CD4-positive, alpha-beta T cell (primary cell): ENCODE measurements at regions not wholly inside any gene's neighbourhood (a gene's known extent, or its start where the extent isn't known, plus 50 kb on each side); places are given as distances from the start of the nearest gene placed in this dataset.

ENCODE experiments used
- ATAC-seq: fragments of 200-7000 bp; cut with Tn5 transposase; one replicate; pipeline ENCODE4 v1.10.0; 2022; ENCODE audit warnings: mild to moderate bottlenecking; ENCODE audit not compliant: poor library complexity
- CTCF ChIA-PET: fragments of 350-600 bp; sonication (Branson Sonifier 250); formaldehyde crosslinking; loops from one replicate; lab custom pipeline; 2021; ENCODE audit warnings: antibody characterized with exemption, inconsistent platforms; lab: Charles Lee
- POLR2A ChIA-PET: fragments of 350-600 bp; sonication (Branson Sonifier 250); formaldehyde crosslinking; loops from one replicate; lab custom pipeline; 2021; ENCODE audit warnings: antibody characterized with exemption, inconsistent platforms; lab: Charles Lee
- DNase-seq, 14 experiments: peaks; one replicate each; pipeline ENCODE4 v3.0.0-alpha.2; 2013 to 2020; ENCODE audit warnings: mixed read lengths in 2 of 14
- H3K27ac ChIP-seq, 2 donors: one replicate each; pipeline versions ENCODE4 v1.5.1 to v1.7.0; 2013; ENCODE audit warnings: low read length in 2 of 2, low read depth in 1 of 2, mild to moderate bottlenecking in 1 of 2
- H3K27me3 ChIP-seq, 2 experiments: 1 replicate in 1 of 2; 2 replicates in 1 of 2; pipeline versions ENCODE4 v1.6.1 to v1.7.0; 2013; ENCODE audit warnings: low read length in 2 of 2, control low read depth in 1 of 2, mild to moderate bottlenecking in 1 of 2, moderate library complexity in 1 of 2; ENCODE audit not compliant: insufficient read depth in 2 of 2, control insufficient read depth in 1 of 2
- H3K36me3 ChIP-seq: one replicate; pipeline ENCODE4 v1.6.1; 2013; ENCODE audit warnings: low read length, control low read depth; ENCODE audit not compliant: insufficient read depth
- H3K4me1 ChIP-seq: one replicate; pipeline ENCODE4 v1.6.1; 2013; ENCODE audit warnings: low read length, control low read depth; ENCODE audit not compliant: insufficient read depth
- H3K4me3 ChIP-seq: one replicate; pipeline ENCODE4 v1.5.1; 2013; ENCODE audit warnings: mild to moderate bottlenecking, low read length, moderate library complexity
- H3K9me3 ChIP-seq, 2 experiments: 1 replicate in 1 of 2; 2 replicates in 1 of 2; pipeline versions ENCODE4 v1.6.1 to v1.7.0; 2013; ENCODE audit warnings: low read length in 2 of 2, mild to moderate bottlenecking in 2 of 2, control low read depth in 1 of 2, moderate library complexity in 1 of 2; ENCODE audit not compliant: control insufficient read depth in 1 of 2, insufficient read depth in 1 of 2
- H3K27ac Mint-ChIP-seq: one replicate; pipeline ENCODE4 v1.8.0; 2020; ENCODE audit warnings: mixed read lengths
- H3K27me3 Mint-ChIP-seq: one replicate; pipeline ENCODE4 v1.8.0; 2021; ENCODE audit warnings: mixed read lengths
- H3K36me3 Mint-ChIP-seq: one replicate; pipeline ENCODE4 v1.8.0; 2021; ENCODE audit warnings: low read depth, mixed read lengths
- H3K4me1 Mint-ChIP-seq: one replicate; pipeline ENCODE4 v1.8.0; 2021; ENCODE audit warnings: low read depth, mixed read lengths
- H3K4me3 Mint-ChIP-seq: one replicate; pipeline ENCODE4 v1.8.0; 2020; ENCODE audit warnings: mild to moderate bottlenecking, mixed read lengths
- H3K9me3 Mint-ChIP-seq: one replicate; pipeline ENCODE4 v1.8.0; 2020; ENCODE audit warnings: mixed read lengths
- CTCF ChIP-seq: fragments of 200-600 bp; IDR thresholded peaks from one replicate; pipeline ENCODE4 v1.8.0; 2022; ENCODE audit warnings: antibody characterized with exemption, mild to moderate bottlenecking
- intact Hi-C, 2 experiments: fragments of 100-400 bp; cut with DNase I in 1 of 2; cut with micrococcal nuclease in 1 of 2; formaldehyde crosslinking; loops; one replicate each; pipeline versions ENCODE4 v1.15.1 to v1.9.0; 2023 to 2025; cut with DNase I, micrococcal nuclease

DNA sequence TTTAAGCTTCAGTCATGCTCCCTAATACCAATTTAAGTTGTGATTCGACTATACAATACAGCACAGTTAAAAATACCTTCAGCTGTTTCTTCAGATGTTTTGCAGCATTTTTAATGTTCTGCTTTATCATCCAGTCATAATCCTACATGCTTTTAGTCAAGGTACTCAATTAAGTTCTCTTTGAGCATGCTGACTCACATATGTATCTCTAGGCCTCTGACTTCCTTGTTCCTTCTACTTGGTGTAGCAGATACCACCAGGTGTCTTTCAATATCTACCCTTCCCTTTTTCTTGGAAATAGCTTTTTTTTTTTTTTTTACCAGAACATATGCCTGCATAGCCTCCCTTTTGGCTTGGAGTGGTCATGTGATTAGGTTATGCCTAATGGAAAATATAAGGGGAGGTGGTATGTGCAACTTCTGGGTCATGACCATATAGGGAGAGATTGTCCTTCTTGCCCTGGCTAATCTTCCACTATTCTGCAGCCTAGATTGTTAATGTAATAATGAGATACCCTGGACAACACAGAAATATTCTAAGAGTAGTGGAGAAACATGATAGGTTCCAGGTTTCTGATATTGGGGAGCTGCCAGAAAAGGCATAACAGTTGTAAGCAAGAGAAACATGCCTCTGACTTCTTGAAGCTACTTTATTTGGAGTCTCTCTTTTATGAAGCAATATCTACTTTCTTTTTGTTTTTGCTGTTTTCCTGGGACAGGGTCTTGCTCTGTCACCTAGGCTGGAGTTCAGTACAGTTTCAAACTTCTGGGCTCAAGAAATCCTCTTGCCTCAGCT is 737.2 kb upstream of the SLIT2 start:
- CTCF ChIA-PET, result no interaction called here
- POLR2A ChIA-PET, result no interaction called here
- intact Hi-C loops, result no loop called here
- no peaks in the 10 kb centered on the region for H3K27me3 ChIP-seq
- no peaks in the 10 kb centered on the region for H3K4me1 ChIP-seq
- TF ChIP-seq CTCF, result no peak
- ATAC-seq, result no peak
- no peak for DNase-seq
- no peaks in the 10 kb centered on the region for H3K36me3 Mint-ChIP-seq
- no peak overlapping the region for H3K4me3 ChIP-seq
- no peaks in the 10 kb centered on the region for H3K27me3 Mint-ChIP-seq
- H3K9me3 ChIP-seq, result peaks cover 0 to 4% of the 10 kb centered on the region in 2 experiments
- no peak overlapping the region for H3K27ac Mint-ChIP-seq
- peaks cover 17% of the 10 kb centered on the region for H3K9me3 Mint-ChIP-seq
- H3K4me3 Mint-ChIP-seq, result no peak overlapping the region
- no peaks in the 10 kb centered on the region for H3K4me1 Mint-ChIP-seq
- H3K36me3 ChIP-seq, result no peaks in the 10 kb centered on the region
- H3K27ac ChIP-seq, result no peak overlapping the region

DNA sequence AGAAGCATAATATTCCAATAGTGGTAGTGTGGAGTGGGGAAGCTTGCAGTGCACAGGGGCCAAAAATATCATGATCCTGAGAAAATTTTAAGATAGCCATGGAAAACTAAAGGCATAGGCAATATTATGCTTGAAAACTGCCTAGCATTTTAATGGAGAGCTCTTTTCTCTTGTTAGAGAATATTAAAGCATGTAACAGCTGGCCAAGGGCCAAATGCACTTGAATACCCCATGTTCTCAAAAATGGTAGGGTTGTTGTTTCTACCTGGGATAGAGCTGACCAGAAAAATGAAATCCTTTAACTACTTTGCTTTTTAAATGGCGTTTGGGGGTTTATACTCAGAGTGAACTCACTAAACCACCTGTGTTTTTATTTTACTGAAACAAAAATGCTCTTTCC is 739.6 kb upstream of the SLIT2 start:
- no peak for TF ChIP-seq CTCF

GRCh38 chr4:19510993-19511392 is 740.7 kb upstream of the SLIT2 start:
- ChIA-PET CTCF (no interaction called here), POLR2A (no interaction called here)
- Mint-ChIP-seq H3K36me3 (no peaks in the 10 kb centered on the region), H3K27ac (no peak overlapping the region), H3K4me3 (no peak overlapping the region), H3K27me3 (no peaks in the 10 kb centered on the region), H3K9me3 (peaks cover 17% of the 10 kb centered on the region), H3K4me1 (no peaks in the 10 kb centered on the region)
- ATAC-seq (no peak), DNase-seq (no peak)
- TF ChIP-seq CTCF, result no peak
- Histone ChIP-seq H3K27me3 (no peaks in the 10 kb centered on the region), H3K9me3 (peaks cover 0 to 4% of the 10 kb centered on the region in 2 experiments), H3K4me1 (no peaks in the 10 kb centered on the region), H3K36me3 (no peaks in the 10 kb centered on the region), H3K27ac (no peak overlapping the region), H3K4me3 (no peak overlapping the region)
- intact Hi-C loops, result no loop called here

More for the DNA sequence above, 739.6 kb upstream of the SLIT2 start:
- Mint-ChIP-seq H3K27me3 (no peaks in the 10 kb centered on the region), H3K4me1 (no peaks in the 10 kb centered on the region), H3K36me3 (no peaks in the 10 kb centered on the region), H3K4me3 (no peak overlapping the region), H3K9me3 (peaks cover 22% of the 10 kb centered on the region), H3K27ac (no peak overlapping the region)
- no peak overlapping the region for H3K4me3 ChIP-seq
- POLR2A ChIA-PET, result no interaction called here
- no peak overlapping the region for H3K27ac ChIP-seq
- DNase-seq (no peak), ATAC-seq (no peak)
- no peaks in the 10 kb centered on the region for H3K4me1 ChIP-seq
- H3K27me3 ChIP-seq, result no peaks in the 10 kb centered on the region
- CTCF ChIA-PET, result no interaction called here
- H3K9me3 ChIP-seq, result peaks cover 0 to 4% of the 10 kb centered on the region in 2 experiments
- intact Hi-C loops, result no loop called here
- H3K36me3 ChIP-seq, result no peaks in the 10 kb centered on the region
